ENCODE measurements at regions not wholly inside any gene's neighbourhood (a gene's known extent, or its start where the extent isn't known, plus 50 kb on each side); places are given as distances from the start of the nearest gene placed in this dataset.

DNA sequence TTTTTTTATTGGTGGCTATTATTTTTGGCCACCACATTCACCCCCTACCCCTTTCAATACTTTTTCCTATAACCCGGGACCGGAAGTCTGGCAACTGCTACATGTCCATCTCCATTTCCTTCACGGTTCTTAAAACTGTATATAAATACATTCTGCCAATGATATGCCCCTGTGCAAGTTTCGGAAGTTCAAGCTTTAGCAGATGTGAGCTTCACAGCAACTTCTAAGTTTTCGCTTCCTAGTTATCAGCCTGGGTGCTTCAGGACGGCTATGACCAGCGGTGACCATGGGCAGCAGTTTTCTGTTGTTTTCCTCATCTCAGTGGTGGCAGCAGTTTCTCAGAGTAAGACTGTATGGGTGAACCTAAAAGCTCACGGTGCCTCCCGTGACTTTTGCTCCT is 153.5 kb upstream of the NFE2L3 start:
- Histone ChIP-seq H3K9me3 (no peaks in the 10 kb centered on the region), H3K27me3 (no peaks in the 10 kb centered on the region), H3K4me3 (no peak overlapping the region), H3K4me1 (peaks cover 76% of the 10 kb centered on the region), H3K36me3 (replicated peaks in 1 of 2; ENCODE audit: insufficient read depth in 1 of 2, low read depth in 2 of 2) (no peaks in the 10 kb centered on the region), H3K27ac (peak overlapping the region in 3 of 4 donors; percentile 32 to 83 (median 33))
- no peak for TF ChIP-seq POLR2A (IDR thresholded peaks at IDR 0.05)
- TF ChIP-seq, protein P1, sequence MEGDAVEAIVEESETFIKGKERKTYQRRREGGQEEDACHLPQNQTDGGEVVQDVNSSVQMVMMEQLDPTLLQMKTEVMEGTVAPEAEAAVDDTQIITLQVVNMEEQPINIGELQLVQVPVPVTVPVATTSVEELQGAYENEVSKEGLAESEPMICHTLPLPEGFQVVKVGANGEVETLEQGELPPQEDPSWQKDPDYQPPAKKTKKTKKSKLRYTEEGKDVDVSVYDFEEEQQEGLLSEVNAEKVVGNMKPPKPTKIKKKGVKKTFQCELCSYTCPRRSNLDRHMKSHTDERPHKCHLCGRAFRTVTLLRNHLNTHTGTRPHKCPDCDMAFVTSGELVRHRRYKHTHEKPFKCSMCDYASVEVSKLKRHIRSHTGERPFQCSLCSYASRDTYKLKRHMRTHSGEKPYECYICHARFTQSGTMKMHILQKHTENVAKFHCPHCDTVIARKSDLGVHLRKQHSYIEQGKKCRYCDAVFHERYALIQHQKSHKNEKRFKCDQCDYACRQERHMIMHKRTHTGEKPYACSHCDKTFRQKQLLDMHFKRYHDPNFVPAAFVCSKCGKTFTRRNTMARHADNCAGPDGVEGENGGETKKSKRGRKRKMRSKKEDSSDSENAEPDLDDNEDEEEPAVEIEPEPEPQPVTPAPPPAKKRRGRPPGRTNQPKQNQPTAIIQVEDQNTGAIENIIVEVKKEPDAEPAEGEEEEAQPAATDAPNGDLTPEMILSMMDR (IDR thresholded peaks at IDR 0.05), result no peak
- ATAC-seq (no peak), DNase-seq (peak in 2 of 4 donors; percentile 32 to 37)
- intact Hi-C loops (cut with DNase I), result no loop called here
- 29 to 55% methylated on average over 9 of the region's 9 CpGs for WGBS, 2 donors

DNA sequence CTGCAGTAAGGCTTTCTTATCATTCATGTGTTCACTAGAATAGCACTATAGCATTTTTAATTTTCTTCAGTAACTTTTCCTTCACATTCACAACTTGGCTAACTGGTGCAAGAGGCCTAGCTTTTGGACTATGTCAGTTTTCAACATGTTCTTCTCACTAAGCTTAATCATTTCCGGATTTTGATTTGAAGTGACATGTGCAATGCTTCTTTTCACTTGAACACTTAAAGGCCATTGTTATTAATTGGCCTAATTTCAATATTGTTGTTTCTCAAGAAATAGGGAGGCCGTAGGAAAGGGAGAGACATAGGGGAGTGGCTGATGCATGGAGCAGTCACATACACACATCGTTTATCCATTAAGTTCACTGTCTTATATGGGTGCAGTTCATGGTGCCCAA is 151.2 kb upstream of the NFE2L3 start:
- H3K36me3 ChIP-seq (replicated peaks in 1 of 2; ENCODE audit: insufficient read depth in 1 of 2, low read depth in 2 of 2), result no peaks in the 10 kb centered on the region
- 59 to 61% methylated on average over 3 of the region's 3 CpGs for WGBS, 2 donors
- TF ChIP-seq, protein P1 (IDR thresholded peaks at IDR 0.05), result no peak
- TF ChIP-seq POLR2A (IDR thresholded peaks at IDR 0.05), result no peak
- DNase-seq (no peak), ATAC-seq (no peak)
- peaks cover 80% of the 10 kb centered on the region for H3K4me1 ChIP-seq
- no peaks in the 10 kb centered on the region for H3K9me3 ChIP-seq
- H3K27ac ChIP-seq, result peak overlapping the region in 2 of 4 donors; percentile 65 to 91
- no peaks in the 10 kb centered on the region for H3K27me3 ChIP-seq
- H3K4me3 ChIP-seq, result no peak overlapping the region
- intact Hi-C loops (cut with DNase I), result no loop called here

DNA sequence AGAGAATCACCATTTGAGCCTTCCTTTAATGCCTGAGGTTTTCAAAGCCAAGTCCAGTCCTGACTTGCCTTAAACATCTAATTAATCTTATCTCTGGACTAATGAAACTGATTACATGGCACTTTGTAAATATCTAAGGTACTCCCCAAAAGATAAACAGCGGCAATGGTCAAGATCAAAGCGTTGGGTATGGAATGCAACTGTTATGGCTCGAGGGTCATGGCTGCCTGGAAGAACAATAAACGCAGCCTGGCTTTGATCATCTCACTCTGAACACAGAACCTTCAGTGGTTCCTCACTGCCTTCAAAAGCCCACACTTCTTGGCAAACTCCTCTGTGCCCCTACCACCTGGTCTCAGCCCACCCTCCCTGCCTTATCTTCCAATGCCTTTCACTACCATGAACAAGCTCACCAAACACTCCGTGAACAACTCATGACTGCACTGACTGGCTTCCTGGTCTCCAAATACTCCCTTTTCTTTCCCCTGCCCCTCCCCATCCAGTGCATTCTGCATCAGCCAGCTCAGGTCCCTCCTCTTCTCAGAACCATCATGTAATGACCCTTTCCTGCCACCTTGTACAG is 150.2 kb upstream of the NFE2L3 start:
- DNase-seq, result peak; percentile 50 to 80 (median 70)
- intact Hi-C loops (cut with DNase I), result no loop called here
- no peak overlapping the region for H3K4me3 ChIP-seq
- TF ChIP-seq, protein P1 (IDR thresholded peaks at IDR 0.05), result no peak
- TF ChIP-seq POLR2A (IDR thresholded peaks at IDR 0.05), result peak in 2 of 3 donors; percentile 68 to 81
- no peaks in the 10 kb centered on the region for H3K36me3 ChIP-seq (replicated peaks in 1 of 2; ENCODE audit: insufficient read depth in 1 of 2, low read depth in 2 of 2)
- peak; percentile 47 for ATAC-seq
- no peaks in the 10 kb centered on the region for H3K27me3 ChIP-seq
- H3K27ac ChIP-seq, result peak overlapping the region; percentile 65 to 91 (median 70)
- H3K9me3 ChIP-seq, result no peaks in the 10 kb centered on the region
- 27 to 30% methylated on average over 5 of the region's 5 CpGs for WGBS, 2 donors
- peaks cover 80% of the 10 kb centered on the region for H3K4me1 ChIP-seq

DNA sequence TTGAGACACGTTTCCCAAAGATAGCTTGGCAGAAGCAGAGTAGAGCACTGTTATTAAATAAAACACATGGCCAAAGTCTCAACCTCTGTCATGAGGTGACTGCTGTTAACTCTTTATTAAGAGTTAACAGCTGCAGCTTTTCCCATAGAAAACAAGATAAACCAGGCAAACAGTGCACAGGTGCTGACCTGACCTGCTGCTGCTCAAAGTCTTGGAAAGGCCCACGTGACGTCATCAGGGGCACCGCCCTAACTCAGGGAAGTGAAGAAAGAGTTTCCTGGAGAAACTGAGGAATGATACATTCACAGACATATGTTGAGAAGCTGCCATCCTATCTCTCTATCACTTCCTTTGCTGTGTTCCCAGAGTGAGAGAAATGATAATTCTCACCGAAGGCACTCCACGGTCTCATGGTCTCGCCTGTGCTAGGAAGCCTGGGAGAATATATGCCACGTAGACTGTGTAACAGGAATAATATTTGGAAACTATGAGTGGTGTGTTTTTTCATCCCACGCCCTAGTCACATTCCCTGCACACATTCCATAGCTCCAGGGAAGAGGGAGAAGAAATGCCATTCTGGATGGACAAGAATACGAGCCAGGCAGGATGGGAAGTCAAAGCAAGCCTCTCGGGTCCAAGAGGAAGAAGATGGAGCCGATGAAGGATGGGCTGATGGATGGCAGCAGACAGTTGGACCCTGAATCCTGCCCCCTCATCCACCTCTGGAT is 146.2 kb upstream of the NFE2L3 start:
- Histone ChIP-seq H3K4me1 (peaks cover 76% of the 10 kb centered on the region), H3K27ac (peak overlapping the region; percentile 90 to 92 (median 91)), H3K9me3 (no peaks in the 10 kb centered on the region), H3K36me3 (replicated peaks in 1 of 2; ENCODE audit: insufficient read depth in 1 of 2, low read depth in 2 of 2) (no peaks in the 10 kb centered on the region), H3K4me3 (no peak overlapping the region), H3K27me3 (no peaks in the 10 kb centered on the region)
- intact Hi-C loops (cut with DNase I), result no loop called here
- ATAC-seq (peak; percentile 71), DNase-seq (peak; percentile 89 to 96 (median 94))
- WGBS, 2 donors, result 42 to 44% methylated on average over 12 of the region's 12 CpGs
- TF ChIP-seq, protein P1 (IDR thresholded peaks at IDR 0.05), result no peak
- no peak for TF ChIP-seq POLR2A (IDR thresholded peaks at IDR 0.05)
